ENCODE measurements at regions not wholly inside any gene's neighbourhood (a gene's known extent, or its start where the extent isn't known, plus 50 kb on each side); places are given as distances from the start of the nearest gene placed in this dataset.
A peak's percentile ranks its signal among the peaks of the same experiment; 100 is the strongest.

GRCh38 chr17:49901460-49902331, 53.8 kb upstream of the TAC4 start:
- Histone ChIP-seq H3K4me3 (ENCODE audit: low read depth, low read length, poor library complexity, severe bottlenecking) (peak overlapping the region; percentile 26), H3K4me1 (ENCODE audit: insufficient read depth, low read length, poor library complexity, severe bottlenecking) (no peaks in the 10 kb centered on the region), H3K27me3 (replicated peaks; ENCODE audit: insufficient read depth, low read depth, low read length, poor library complexity) (peaks cover 58% of the 10 kb centered on the region), H3K27ac (ENCODE audit: low read depth, low read length, poor library complexity, severe bottlenecking) (no peak overlapping the region), H3K9me3 (ENCODE audit: low read depth, low read length, poor library complexity, severe bottlenecking) (no peaks in the 10 kb centered on the region), H3K36me3 (ENCODE audit: insufficient read depth, low read length, poor library complexity, severe bottlenecking) (no peaks in the 10 kb centered on the region)
- ChIA-PET CTCF (no interaction called here), POLR2A (ENCODE audit: low non-redundant PET) (no interaction called here)
- intact Hi-C loops (cut with micrococcal nuclease; ENCODE audit: unreplicated experiment): no loop called here
- no TSS peak for BruUV-seq (replicated peaks)
- DNase-seq (ENCODE audit: low spot score): no peak
- TF ChIP-seq EZH2 (IDR thresholded peaks at IDR 0.05; ENCODE audit: borderline replicate concordance, low read depth, low read length, poor library complexity, severe bottlenecking): no peak
- no peak for TF ChIP-seq CTCF (conservative IDR thresholded peaks at IDR 0.05; ENCODE audit: low read depth, low read length)

GRCh38 chr17:49903523-49903922, 55.7 kb upstream of the TAC4 start:
- Histone ChIP-seq H3K27ac (ENCODE audit: low read depth, low read length, poor library complexity, severe bottlenecking) (no peak overlapping the region), H3K27me3 (replicated peaks; ENCODE audit: insufficient read depth, low read depth, low read length, poor library complexity) (peaks cover 66% of the 10 kb centered on the region), H3K36me3 (ENCODE audit: insufficient read depth, low read length, poor library complexity, severe bottlenecking) (no peaks in the 10 kb centered on the region), H3K9me3 (ENCODE audit: low read depth, low read length, poor library complexity, severe bottlenecking) (no peaks in the 10 kb centered on the region), H3K4me3 (ENCODE audit: low read depth, low read length, poor library complexity, severe bottlenecking) (no peak overlapping the region), H3K4me1 (ENCODE audit: insufficient read depth, low read length, poor library complexity, severe bottlenecking) (no peaks in the 10 kb centered on the region)
- intact Hi-C loops (cut with micrococcal nuclease; ENCODE audit: unreplicated experiment): no loop called here
- no TSS peak for BruUV-seq (replicated peaks)
- ChIA-PET POLR2A (ENCODE audit: low non-redundant PET) (no interaction called here), CTCF (no interaction called here)
- no peak for DNase-seq (ENCODE audit: low spot score)
- TF ChIP-seq EZH2 (IDR thresholded peaks at IDR 0.05; ENCODE audit: borderline replicate concordance, low read depth, low read length, poor library complexity, severe bottlenecking) (no peak), CTCF (conservative IDR thresholded peaks at IDR 0.05; ENCODE audit: low read depth, low read length) (no peak)

GRCh38 chr17:49904893-49905292, 57.0 kb upstream of the TAC4 start:
- no peaks in the 10 kb centered on the region for H3K4me1 ChIP-seq (ENCODE audit: insufficient read depth, low read length, poor library complexity, severe bottlenecking)
- TF ChIP-seq EZH2 (IDR thresholded peaks at IDR 0.05; ENCODE audit: borderline replicate concordance, low read depth, low read length, poor library complexity, severe bottlenecking) (no peak), CTCF (conservative IDR thresholded peaks at IDR 0.05; ENCODE audit: low read depth, low read length) (no peak)
- no peak overlapping the region for H3K27ac ChIP-seq (ENCODE audit: low read depth, low read length, poor library complexity, severe bottlenecking)
- no peaks in the 10 kb centered on the region for H3K36me3 ChIP-seq (ENCODE audit: insufficient read depth, low read length, poor library complexity, severe bottlenecking)
- ChIA-PET POLR2A (ENCODE audit: low non-redundant PET) (no interaction called here), CTCF (no interaction called here)
- DNase-seq (ENCODE audit: low spot score): no peak
- intact Hi-C loops (cut with micrococcal nuclease; ENCODE audit: unreplicated experiment): no loop called here
- H3K27me3 ChIP-seq (replicated peaks; ENCODE audit: insufficient read depth, low read depth, low read length, poor library complexity): peaks cover 77% of the 10 kb centered on the region
- no peak overlapping the region for H3K4me3 ChIP-seq (ENCODE audit: low read depth, low read length, poor library complexity, severe bottlenecking)
- H3K9me3 ChIP-seq (ENCODE audit: low read depth, low read length, poor library complexity, severe bottlenecking): no peaks in the 10 kb centered on the region
- no TSS peak for BruUV-seq (replicated peaks)

All from A673 (cell line).